Upper lobe of right lung (tissue), 1 donor: ENCODE measurements at regions not wholly inside any gene's neighbourhood (a gene's known extent, or its start where the extent isn't known, plus 50 kb on each side); places are given as distances from the start of the nearest gene placed in this dataset.

Source experiments
- ATAC-seq: fragments of 200-7000 bp; cut with Tn5 transposase; one replicate; pipeline ENCODE4 v1.9.1; 2020; ENCODE audit warnings: mild to moderate bottlenecking, moderate library complexity
- DNase-seq: peaks from one replicate; pipeline ENCODE4 v3.0.0-alpha.2; 2020
- H3K27ac ChIP-seq: fragments of 200-600 bp; one replicate; pipeline ENCODE4 v1.8.0; 2022
- H3K27me3 ChIP-seq: fragments of 200-600 bp; one replicate; pipeline ENCODE4 v1.8.0; 2022; ENCODE audit warnings: mild to moderate bottlenecking
- H3K36me3 ChIP-seq: fragments of 200-600 bp; one replicate; pipeline ENCODE4 v1.8.0; 2022
- H3K4me1 ChIP-seq: fragments of 200-600 bp; one replicate; pipeline ENCODE4 v1.8.0; 2022
- H3K4me3 ChIP-seq: fragments of 200-600 bp; one replicate; pipeline ENCODE4 v1.8.0; 2022; ENCODE audit warnings: mild to moderate bottlenecking
- H3K9me3 ChIP-seq: fragments of 200-600 bp; one replicate; pipeline ENCODE4 v1.8.0; 2022
- intact Hi-C: fragments of 100-400 bp; cut with DNase I; formaldehyde crosslinking; loops from one replicate; pipeline ENCODE4 v1.11.0; 2022
- TF ChIP-seq, protein P1 (sequence below): fragments of 200-600 bp; IDR thresholded peaks from one replicate; pipeline ENCODE4 v1.8.0; 2022; ENCODE audit warnings: antibody characterized with exemption
- donor health status: DM: no; HTN: yes; CAD: no; lungs with severe emphysema.

- H3K27ac ChIP-seq, result no peak overlapping the region
- TF ChIP-seq, protein P1, sequence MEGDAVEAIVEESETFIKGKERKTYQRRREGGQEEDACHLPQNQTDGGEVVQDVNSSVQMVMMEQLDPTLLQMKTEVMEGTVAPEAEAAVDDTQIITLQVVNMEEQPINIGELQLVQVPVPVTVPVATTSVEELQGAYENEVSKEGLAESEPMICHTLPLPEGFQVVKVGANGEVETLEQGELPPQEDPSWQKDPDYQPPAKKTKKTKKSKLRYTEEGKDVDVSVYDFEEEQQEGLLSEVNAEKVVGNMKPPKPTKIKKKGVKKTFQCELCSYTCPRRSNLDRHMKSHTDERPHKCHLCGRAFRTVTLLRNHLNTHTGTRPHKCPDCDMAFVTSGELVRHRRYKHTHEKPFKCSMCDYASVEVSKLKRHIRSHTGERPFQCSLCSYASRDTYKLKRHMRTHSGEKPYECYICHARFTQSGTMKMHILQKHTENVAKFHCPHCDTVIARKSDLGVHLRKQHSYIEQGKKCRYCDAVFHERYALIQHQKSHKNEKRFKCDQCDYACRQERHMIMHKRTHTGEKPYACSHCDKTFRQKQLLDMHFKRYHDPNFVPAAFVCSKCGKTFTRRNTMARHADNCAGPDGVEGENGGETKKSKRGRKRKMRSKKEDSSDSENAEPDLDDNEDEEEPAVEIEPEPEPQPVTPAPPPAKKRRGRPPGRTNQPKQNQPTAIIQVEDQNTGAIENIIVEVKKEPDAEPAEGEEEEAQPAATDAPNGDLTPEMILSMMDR, result no peak
- no peak for ATAC-seq
- no peaks in the 10 kb centered on the region for H3K36me3 ChIP-seq
- H3K27me3 ChIP-seq, result no peaks in the 10 kb centered on the region
- DNase-seq, result no peak
- H3K9me3 ChIP-seq, result no peaks in the 10 kb centered on the region
- intact Hi-C loops, result no loop called here
- no peaks in the 10 kb centered on the region for H3K4me1 ChIP-seq
- H3K4me3 ChIP-seq, result no peak overlapping the region
Observed at GRCh38 chr12:102756530-102756929, 160.5 kb downstream of the PAH start.

DNA sequence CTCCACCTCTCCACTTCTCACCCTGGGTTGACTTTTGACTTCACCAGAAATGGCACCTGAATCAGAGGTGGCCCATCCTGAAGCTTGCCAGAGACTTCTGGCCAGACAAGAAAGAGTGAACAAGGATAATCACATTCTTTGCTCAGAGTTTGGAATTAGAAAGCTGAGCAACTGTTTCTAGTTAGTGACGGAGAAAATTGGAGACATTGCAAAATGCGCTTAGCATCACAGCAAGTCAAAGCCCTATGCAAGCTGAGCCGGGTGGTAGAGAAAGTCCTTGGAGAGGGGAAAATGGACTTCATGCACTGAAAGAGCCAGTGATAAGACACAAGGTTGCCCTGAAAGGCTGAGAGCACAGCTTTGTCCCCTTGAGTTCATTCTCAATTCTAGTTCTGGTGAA is 161.8 kb downstream of the PAH start:
- Histone ChIP-seq H3K27me3 (no peaks in the 10 kb centered on the region), H3K9me3 (no peaks in the 10 kb centered on the region), H3K4me3 (no peak overlapping the region), H3K4me1 (no peaks in the 10 kb centered on the region), H3K36me3 (no peaks in the 10 kb centered on the region), H3K27ac (no peak overlapping the region)
- intact Hi-C loops, result no loop called here
- ATAC-seq (no peak), DNase-seq (no peak)
- TF ChIP-seq, protein P1, result no peak

GRCh38 chr12:102753802-102754201 is 163.2 kb downstream of the PAH start:
- DNase-seq (no peak), ATAC-seq (no peak)
- no peaks in the 10 kb centered on the region for H3K9me3 ChIP-seq
- H3K27me3 ChIP-seq, result no peaks in the 10 kb centered on the region
- intact Hi-C loops, result no loop called here
- H3K4me1 ChIP-seq, result no peaks in the 10 kb centered on the region
- TF ChIP-seq, protein P1, result no peak
- no peak overlapping the region for H3K27ac ChIP-seq
- no peak overlapping the region for H3K4me3 ChIP-seq
- H3K36me3 ChIP-seq, result no peaks in the 10 kb centered on the region

- no peak for DNase-seq
- TF ChIP-seq, protein P1, result no peak
- Histone ChIP-seq H3K27me3 (no peaks in the 10 kb centered on the region), H3K36me3 (no peaks in the 10 kb centered on the region), H3K27ac (no peak overlapping the region), H3K4me1 (no peaks in the 10 kb centered on the region), H3K9me3 (no peaks in the 10 kb centered on the region), H3K4me3 (no peak overlapping the region)
- ATAC-seq, result no peak
- intact Hi-C loops, result no loop called here
Observed at GRCh38 chr12:102748704-102749103, 168.3 kb downstream of the PAH start.

GRCh38 chr12:102746963-102747362 is 170.1 kb downstream of the PAH start:
- H3K4me3 ChIP-seq, result no peak overlapping the region
- H3K27ac ChIP-seq, result no peak overlapping the region
- H3K27me3 ChIP-seq, result no peaks in the 10 kb centered on the region
- DNase-seq, result no peak
- no peak for ATAC-seq
- no peaks in the 10 kb centered on the region for H3K9me3 ChIP-seq
- intact Hi-C loops, result no loop called here
- H3K4me1 ChIP-seq, result no peaks in the 10 kb centered on the region
- no peaks in the 10 kb centered on the region for H3K36me3 ChIP-seq
- TF ChIP-seq, protein P1, result no peak

GRCh38 chr12:102745971-102746600 is 171.0 kb downstream of the PAH start:
- H3K9me3 ChIP-seq, result no peaks in the 10 kb centered on the region
- TF ChIP-seq, protein P1, result no peak
- DNase-seq (no peak), ATAC-seq (no peak)
- no peak overlapping the region for H3K27ac ChIP-seq
- no peak overlapping the region for H3K4me3 ChIP-seq
- intact Hi-C loops, result no loop called here
- no peaks in the 10 kb centered on the region for H3K27me3 ChIP-seq
- no peaks in the 10 kb centered on the region for H3K36me3 ChIP-seq
- H3K4me1 ChIP-seq, result no peaks in the 10 kb centered on the region
